DND-41 (cell line): ENCODE measurements at regions not wholly inside any gene's neighbourhood (a gene's known extent, or its start where the extent isn't known, plus 50 kb on each side); places are given as distances from the start of the nearest gene placed in this dataset.

ENCODE experiments used
- EZH2 ChIP-seq: IDR thresholded peaks from 3 replicates; pipeline ENCODE4 v1.6.1; 2012; ENCODE audit warnings: borderline replicate concordance, low read depth, mild to moderate bottlenecking, moderate library complexity, low read length, inconsistent platforms; ENCODE audit not compliant: severe bottlenecking
- TF ChIP-seq, protein P1 (sequence below): IDR thresholded peaks from 2 replicates; pipeline ENCODE4 v1.5.1; 2012; ENCODE audit warnings: borderline replicate concordance, low read length, moderate library complexity, mild to moderate bottlenecking; ENCODE audit not compliant: poor library complexity, severe bottlenecking; ENCODE audit errors: extremely low read depth

DNA sequence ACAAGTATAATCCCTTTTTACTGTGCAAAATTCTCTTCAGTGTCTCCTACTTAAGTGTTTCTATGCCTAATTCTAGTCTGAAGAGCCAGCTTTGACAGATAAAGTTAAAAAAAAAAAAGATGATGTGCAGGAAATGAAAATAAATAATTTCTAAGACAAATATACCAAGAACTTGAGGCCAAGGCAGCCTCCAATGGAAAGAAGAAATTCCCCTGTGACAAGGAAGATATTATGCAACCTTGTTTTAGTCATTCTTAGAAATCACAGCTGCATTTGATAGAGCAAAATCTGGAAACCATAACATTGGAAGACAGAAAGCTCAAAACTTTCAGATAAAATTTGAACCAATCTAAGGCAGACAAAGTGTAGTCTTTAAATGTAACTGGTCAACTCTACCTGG is 375.9 kb upstream of the TLE4 start:
- TF ChIP-seq, protein P1, sequence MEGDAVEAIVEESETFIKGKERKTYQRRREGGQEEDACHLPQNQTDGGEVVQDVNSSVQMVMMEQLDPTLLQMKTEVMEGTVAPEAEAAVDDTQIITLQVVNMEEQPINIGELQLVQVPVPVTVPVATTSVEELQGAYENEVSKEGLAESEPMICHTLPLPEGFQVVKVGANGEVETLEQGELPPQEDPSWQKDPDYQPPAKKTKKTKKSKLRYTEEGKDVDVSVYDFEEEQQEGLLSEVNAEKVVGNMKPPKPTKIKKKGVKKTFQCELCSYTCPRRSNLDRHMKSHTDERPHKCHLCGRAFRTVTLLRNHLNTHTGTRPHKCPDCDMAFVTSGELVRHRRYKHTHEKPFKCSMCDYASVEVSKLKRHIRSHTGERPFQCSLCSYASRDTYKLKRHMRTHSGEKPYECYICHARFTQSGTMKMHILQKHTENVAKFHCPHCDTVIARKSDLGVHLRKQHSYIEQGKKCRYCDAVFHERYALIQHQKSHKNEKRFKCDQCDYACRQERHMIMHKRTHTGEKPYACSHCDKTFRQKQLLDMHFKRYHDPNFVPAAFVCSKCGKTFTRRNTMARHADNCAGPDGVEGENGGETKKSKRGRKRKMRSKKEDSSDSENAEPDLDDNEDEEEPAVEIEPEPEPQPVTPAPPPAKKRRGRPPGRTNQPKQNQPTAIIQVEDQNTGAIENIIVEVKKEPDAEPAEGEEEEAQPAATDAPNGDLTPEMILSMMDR = no peak
- TF ChIP-seq EZH2 = no peak
